Prostate gland (tissue), 2 donors: ENCODE measurements at regions not wholly inside any gene's neighbourhood (a gene's known extent, or its start where the extent isn't known, plus 50 kb on each side); places are given as distances from the start of the nearest gene placed in this dataset.

Source experiments
- DNase-seq: peaks from one replicate; pipeline ENCODE4 v3.0.0-alpha.2; 2019; ENCODE audit warnings: low spot score
- H3K27ac ChIP-seq, 2 donors: fragments of 200-600 bp; sonication (generic); 2 replicates each; pipeline ENCODE4 v1.5.1; 2017 to 2019
- H3K27me3 ChIP-seq: fragments of 200-600 bp; sonication (generic); replicated peaks from 2 replicates; pipeline ENCODE4 v1.5.1; 2019; ENCODE audit not compliant: insufficient read depth
- H3K36me3 ChIP-seq, 2 donors: fragments of 200-600 bp; sonication (generic); 1 replicate in 1 of 2; 2 replicates in 1 of 2; pipeline versions ENCODE4 v1.5.1 to v1.8.1; 2017 to 2019
- H3K4me1 ChIP-seq: fragments of 200-600 bp; sonication (generic); replicated peaks from 2 replicates; pipeline ENCODE4 v1.5.1; 2019
- H3K4me3 ChIP-seq, 2 donors: fragments of 200-600 bp; sonication (generic); 2 replicates each; pipeline ENCODE4 v1.5.1; 2017 to 2019
- H3K9me3 ChIP-seq: fragments of 200-600 bp; sonication (generic); 2 replicates; pipeline ENCODE4 v1.5.1; 2017
- POLR2A ChIP-seq: fragments of 450-650 bp; IDR thresholded peaks from one replicate; pipeline ENCODE4 v1.6.1; 2016; ENCODE audit warnings: antibody characterized with exemption, mild to moderate bottlenecking
- POLR2AphosphoS5 ChIP-seq: sonication (generic); formaldehyde crosslinking; IDR thresholded peaks from one replicate; pipeline ENCODE4 v1.6.1; 2017; ENCODE audit warnings: antibody characterized with exemption
- WGBS: methylation state at CpG from one replicate; pipeline ENCODE4 v1.1.5; 2018; 5-methylcytosine and 5-hydroxymethylcytosine counted together
- intact Hi-C: fragments of 100-400 bp; cut with DNase I; formaldehyde crosslinking; loops from one replicate; pipeline ENCODE4 v1.14.2; 2022
- TF ChIP-seq, protein P1 (sequence below), 4 experiments: fragments of 200-600 bp in 2 of 4; fragments of 450-650 bp in 2 of 4; sonication (generic) in 2 of 4; IDR thresholded peaks; 1 replicate in 3 of 4; 2 replicates in 1 of 4; pipeline ENCODE4 v1.5.1; 2016 to 2019; ENCODE audit warnings: antibody characterized with exemption in 4 of 4, mild to moderate bottlenecking in 2 of 4, moderate library complexity in 2 of 4

DNA sequence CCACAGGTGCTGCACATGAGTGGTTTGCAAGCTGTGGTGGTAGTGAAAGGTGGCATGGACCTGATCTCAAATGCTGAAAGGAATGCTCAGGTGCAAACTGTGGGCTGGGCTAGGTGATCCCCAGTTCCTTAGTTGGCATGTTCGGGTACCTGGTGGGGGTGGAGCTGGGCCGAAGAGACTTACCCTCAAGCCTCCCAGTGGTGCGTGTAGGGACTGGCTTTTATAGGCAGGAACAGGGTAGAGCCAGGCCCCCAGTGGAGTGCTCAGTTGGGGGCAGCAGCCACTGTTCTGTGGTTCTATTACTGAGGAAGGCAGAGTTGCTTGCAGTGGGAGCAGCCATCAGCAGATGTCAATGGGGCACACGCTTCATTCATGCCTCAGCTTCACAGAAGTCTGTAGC is 399.8 kb downstream of the HTR1B start:
- H3K27me3 ChIP-seq = no peaks in the 10 kb centered on the region
- no peaks in the 10 kb centered on the region for H3K9me3 ChIP-seq
- H3K27ac ChIP-seq = no peak overlapping the region
- no peaks in the 10 kb centered on the region for H3K36me3 ChIP-seq
- 85% methylated on average over 4 of the region's 4 CpGs for WGBS
- no peaks in the 10 kb centered on the region for H3K4me1 ChIP-seq
- TF ChIP-seq, protein P1, sequence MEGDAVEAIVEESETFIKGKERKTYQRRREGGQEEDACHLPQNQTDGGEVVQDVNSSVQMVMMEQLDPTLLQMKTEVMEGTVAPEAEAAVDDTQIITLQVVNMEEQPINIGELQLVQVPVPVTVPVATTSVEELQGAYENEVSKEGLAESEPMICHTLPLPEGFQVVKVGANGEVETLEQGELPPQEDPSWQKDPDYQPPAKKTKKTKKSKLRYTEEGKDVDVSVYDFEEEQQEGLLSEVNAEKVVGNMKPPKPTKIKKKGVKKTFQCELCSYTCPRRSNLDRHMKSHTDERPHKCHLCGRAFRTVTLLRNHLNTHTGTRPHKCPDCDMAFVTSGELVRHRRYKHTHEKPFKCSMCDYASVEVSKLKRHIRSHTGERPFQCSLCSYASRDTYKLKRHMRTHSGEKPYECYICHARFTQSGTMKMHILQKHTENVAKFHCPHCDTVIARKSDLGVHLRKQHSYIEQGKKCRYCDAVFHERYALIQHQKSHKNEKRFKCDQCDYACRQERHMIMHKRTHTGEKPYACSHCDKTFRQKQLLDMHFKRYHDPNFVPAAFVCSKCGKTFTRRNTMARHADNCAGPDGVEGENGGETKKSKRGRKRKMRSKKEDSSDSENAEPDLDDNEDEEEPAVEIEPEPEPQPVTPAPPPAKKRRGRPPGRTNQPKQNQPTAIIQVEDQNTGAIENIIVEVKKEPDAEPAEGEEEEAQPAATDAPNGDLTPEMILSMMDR (IDR thresholded peaks at IDR 0.05) = no peak
- TF ChIP-seq POLR2AphosphoS5 (no peak), POLR2A (no peak)
- no peak overlapping the region for H3K4me3 ChIP-seq
- intact Hi-C loops = no loop called here
- DNase-seq = no peak

- no peaks in the 10 kb centered on the region for H3K9me3 ChIP-seq
- WGBS = 87% methylated on average over 4 of the region's 4 CpGs
- no peak overlapping the region for H3K4me3 ChIP-seq
- no peak for DNase-seq
- no peak for TF ChIP-seq POLR2AphosphoS5
- TF ChIP-seq, protein P1 (IDR thresholded peaks at IDR 0.05) = no peak
- no peak for TF ChIP-seq POLR2A
- no peak overlapping the region for H3K27ac ChIP-seq
- no peaks in the 10 kb centered on the region for H3K27me3 ChIP-seq
- no peaks in the 10 kb centered on the region for H3K4me1 ChIP-seq
- intact Hi-C loops = no loop called here
- no peaks in the 10 kb centered on the region for H3K36me3 ChIP-seq
These were observed 407.6 kb downstream of the HTR1B start for GRCh38 chr6:77055711-77056110.

GRCh38 chr6:77040568-77041195 is 422.6 kb downstream of the HTR1B start:
- no peak for TF ChIP-seq POLR2AphosphoS5
- TF ChIP-seq, protein P1 (IDR thresholded peaks at IDR 0.05) = no peak
- no peak for TF ChIP-seq POLR2A
- intact Hi-C loops = no loop called here
- Histone ChIP-seq H3K9me3 (no peaks in the 10 kb centered on the region), H3K27me3 (no peaks in the 10 kb centered on the region), H3K36me3 (no peaks in the 10 kb centered on the region), H3K4me3 (no peak overlapping the region), H3K4me1 (no peaks in the 10 kb centered on the region), H3K27ac (no peak overlapping the region)
- 30% methylated on average over 3 of the region's 3 CpGs for WGBS
- DNase-seq = no peak

- TF ChIP-seq, protein P1 (IDR thresholded peaks at IDR 0.05) = no peak
- no peak for TF ChIP-seq POLR2AphosphoS5
- no peak for TF ChIP-seq POLR2A
- Histone ChIP-seq H3K9me3 (no peaks in the 10 kb centered on the region), H3K36me3 (no peaks in the 10 kb centered on the region), H3K4me3 (no peak overlapping the region), H3K27ac (no peak overlapping the region), H3K4me1 (no peaks in the 10 kb centered on the region), H3K27me3 (no peaks in the 10 kb centered on the region)
- intact Hi-C loops = no loop called here
- 82% methylated on average over 3 of the region's 3 CpGs for WGBS
- no peak for DNase-seq
These were observed 424.5 kb downstream of the HTR1B start for GRCh38 chr6:77038807-77039206.

GRCh38 chr6:77037439-77037838 is 425.9 kb downstream of the HTR1B start:
- 92% methylated on average over 1 of the region's 1 CpG for WGBS
- Histone ChIP-seq H3K27me3 (no peaks in the 10 kb centered on the region), H3K36me3 (no peaks in the 10 kb centered on the region), H3K9me3 (no peaks in the 10 kb centered on the region), H3K4me3 (no peak overlapping the region), H3K27ac (no peak overlapping the region), H3K4me1 (no peaks in the 10 kb centered on the region)
- intact Hi-C loops = no loop called here
- DNase-seq = no peak
- TF ChIP-seq, protein P1 (IDR thresholded peaks at IDR 0.05) = no peak
- TF ChIP-seq POLR2A (no peak), POLR2AphosphoS5 (no peak)
